K562 (cell line): ENCODE measurements at regions not wholly inside any gene's neighbourhood (a gene's known extent, or its start where the extent isn't known, plus 50 kb on each side); places are given as distances from the start of the nearest gene placed in this dataset.

Experiments
- ATAC-seq: fragments of 200-7000 bp; cut with Tn5 transposase; 3 replicates; pipeline ENCODE4 v1.9.1; 2020; ENCODE audit warnings: moderate library complexity
- BruUV-seq: library from RNA; stranded (reverse); fragments of 400-500 nt; replicated peaks from 2 replicates; lab custom pipeline; 2021; lab: Mats Ljungman, UMichigan
- CTCF ChIA-PET: fragments of 300-600 bp; formaldehyde crosslinking; extraction: SDS; loops from one replicate; lab custom pipeline; 2021; ENCODE audit warnings: low intra/inter-chr PET ratio; lab: Yijun Ruan, JAX
- POLR2A ChIA-PET: fragments of 300-600, 350-650 bp; sonication (Branson Sonifier 250); formaldehyde crosslinking; extraction: SDS; loops from one replicate; lab custom pipeline; 2021; ENCODE audit warnings: antibody characterized with exemption, inconsistent platforms; lab: Yijun Ruan, JAX
- DNase-seq, 4 experiments: peaks; one replicate each; pipeline versions ENCODE4 v3.0.0 to v3.0.0-alpha.2; 2011 to 2018; ENCODE audit warnings: low spot score in 3 of 4, mixed read lengths in 3 of 4; ENCODE audit errors: extremely low read depth in 1 of 4
- FAIRE-seq: peaks from 2 replicates; lab custom pipeline; 2011; peaks lifted over from hg19 to GRCh38; lab: Jason Lieb, UNC
- H2AFZ ChIP-seq: 2 replicates; pipeline ENCODE4 v1.6.0; 2011; ENCODE audit warnings: low read depth, low read length, control low read depth, inconsistent platforms
- H3K27ac ChIP-seq: fragments of 200-600 bp; 3 replicates; pipeline ENCODE4 v1.8.0; 2011; ENCODE audit warnings: low read depth, mild to moderate bottlenecking, control low read depth, inconsistent platforms, low read length, moderate library complexity, mixed read lengths; ENCODE audit errors: extremely low read depth
- H3K27me3 ChIP-seq, 2 experiments: fragments of 300-600 bp in 1 of 2; 2 replicates in 1 of 2; 3 replicates in 1 of 2; pipeline versions ENCODE4 v1.6.0 to v1.8.0; 2011; ENCODE audit warnings: inconsistent platforms in 2 of 2, low read length in 2 of 2, mild to moderate bottlenecking in 1 of 2, mixed read lengths in 1 of 2, moderate library complexity in 1 of 2; ENCODE audit not compliant: control insufficient read depth in 2 of 2, insufficient read depth in 2 of 2
- H3K36me3 ChIP-seq: fragments of 300-600 bp; 3 replicates; pipeline ENCODE4 v1.8.0; 2011; ENCODE audit warnings: mild to moderate bottlenecking, low read length, inconsistent platforms; ENCODE audit not compliant: control insufficient read depth, insufficient read depth
- H3K4me1 ChIP-seq, 2 experiments: fragments of 200-600 bp in 1 of 2; replicated peaks in 1 of 2; 2 replicates in 1 of 2; 3 replicates in 1 of 2; pipeline versions ENCODE4 v1.5.1 to v1.8.0; 2011; ENCODE audit warnings: inconsistent platforms in 2 of 2, low read length in 2 of 2, mild to moderate bottlenecking in 1 of 2, mixed read lengths in 1 of 2, moderate library complexity in 1 of 2; ENCODE audit not compliant: control insufficient read depth in 2 of 2, insufficient read depth in 2 of 2
- H3K4me2 ChIP-seq: 2 replicates; pipeline ENCODE4 v1.6.1; 2011; ENCODE audit warnings: low read length, control low read depth, inconsistent platforms, mixed read lengths; ENCODE audit not compliant: insufficient read depth
- H3K4me3 ChIP-seq: fragments of 200-600 bp; sonication (generic), shearing (Covaris generic); 2 replicates; pipeline ENCODE4 v1.5.1; 2016; ENCODE audit warnings: control low read depth, inconsistent platforms
- H3K79me2 ChIP-seq: fragments of 200-600 bp; 3 replicates; pipeline ENCODE4 v1.8.0; 2011; ENCODE audit warnings: low read length, inconsistent platforms; ENCODE audit not compliant: control insufficient read depth, insufficient read depth
- H3K9ac ChIP-seq, 2 experiments: 2 replicates each; pipeline versions ENCODE4 v1.6.0 to v1.6.1; 2011; ENCODE audit warnings: low read depth in 2 of 2, low read length in 2 of 2, control low read depth in 1 of 2, inconsistent platforms in 1 of 2, mild to moderate bottlenecking in 1 of 2, mixed read lengths in 1 of 2; ENCODE audit not compliant: insufficient read depth in 1 of 2
- H3K9me1 ChIP-seq: one replicate; pipeline ENCODE4 v1.6.0; 2011; ENCODE audit warnings: inconsistent platforms, mild to moderate bottlenecking, low read length, moderate library complexity; ENCODE audit not compliant: control insufficient read depth, insufficient read depth
- H3K9me3 ChIP-seq: replicated peaks from 2 replicates; pipeline ENCODE4 v1.5.1; 2011; ENCODE audit warnings: low read depth, low read length, inconsistent platforms; ENCODE audit not compliant: control insufficient read depth, insufficient read depth
- H4K20me1 ChIP-seq: replicated peaks from 2 replicates; pipeline ENCODE4 v1.6.1; 2011; ENCODE audit warnings: low read length, inconsistent platforms, mixed read lengths; ENCODE audit not compliant: control insufficient read depth, insufficient read depth
- CREB3 ChIP-seq: fragments of 450-650 bp; conservative IDR thresholded peaks from 2 replicates; pipeline ENCODE4 v1.6.1; 2016; ENCODE audit warnings: missing genetic modification characterization, low read depth, mild to moderate bottlenecking, missing compliant biosample characterization, moderate library complexity
- EWSR1 ChIP-seq: fragments of 450-650 bp; IDR thresholded peaks from 2 replicates; pipeline ENCODE4 v1.6.1; 2018; ENCODE audit warnings: borderline replicate concordance, mild to moderate bottlenecking, low read depth, moderate library complexity; ENCODE audit not compliant: partially characterized antibody
- HNRNPUL1 ChIP-seq: fragments of 200-400 bp; formaldehyde crosslinking; IDR thresholded peaks from 2 replicates; pipeline ENCODE4 v1.6.1; 2017; ENCODE audit warnings: low read length
- NFE2 ChIP-seq: IDR thresholded peaks from 2 replicates; pipeline ENCODE4 v1.6.1; 2014; ENCODE audit warnings: antibody characterized with exemption, low read depth
- RBM14 ChIP-seq: fragments of 200-400 bp; formaldehyde crosslinking; IDR thresholded peaks from 2 replicates; pipeline ENCODE4 v1.6.1; 2018; ENCODE audit warnings: low read depth, mild to moderate bottlenecking, low read length, moderate library complexity, borderline replicate concordance; ENCODE audit not compliant: insufficient read depth
- ZMIZ1 ChIP-seq, 2 experiments: fragments of 150-350 bp in 1 of 2; IDR thresholded peaks; 2 replicates each; pipeline ENCODE4 v1.6.1; 2012 to 2016; ENCODE audit warnings: low read depth in 2 of 2, low read length in 2 of 2, mild to moderate bottlenecking in 1 of 2, moderate library complexity in 1 of 2
- ZNF75A ChIP-seq: fragments of 450-650 bp; formaldehyde crosslinking; IDR thresholded peaks from 2 replicates; pipeline ENCODE4 v1.4.0; 2020; ENCODE audit warnings: mild to moderate bottlenecking
- ZSCAN29 ChIP-seq: fragments of 450-650 bp; IDR thresholded peaks from 2 replicates; pipeline ENCODE4 v1.6.1; 2017
- WGBS: fragments of 100-300 bp; shearing (Covaris generic); methylation state at CpG from one replicate; pipeline ENCODE4 v1.1.6; 2016; ENCODE audit warnings: low coverage, mixed read lengths; ENCODE audit not compliant: insufficient coverage; ENCODE audit errors: missing lambda C conversion rate; 5-methylcytosine and 5-hydroxymethylcytosine counted together
- in situ Hi-C: fragments of 300-500 bp; cut with MboI; formaldehyde crosslinking; loops from 4 replicates; pipeline ENCODE4 v1.15.0; 2018; ENCODE audit warnings: inconsistent platforms, mixed read lengths
- intact Hi-C: fragments of 100-400 bp; cut with micrococcal nuclease; formaldehyde crosslinking; loops from 2 replicates; pipeline ENCODE4 v1.14.2; 2022

GRCh38 chr3:59267021-59267420 is 217.2 kb upstream of the CFAP20DC start (continued):
- TF ChIP-seq NFE2: no peak
- no peak for TF ChIP-seq CREB3 (tag)
- TF ChIP-seq HNRNPUL1: no peak
- TF ChIP-seq ZSCAN29: no peak
- TF ChIP-seq RBM14: no peak

GRCh38 chr3:59266551-59266950 is 216.7 kb upstream of the CFAP20DC start:
- H3K79me2 ChIP-seq: no peaks in the 10 kb centered on the region
- FAIRE-seq: no peak
- no peaks in the 10 kb centered on the region for H3K9me3 ChIP-seq
- no peaks in the 10 kb centered on the region for H4K20me1 ChIP-seq
- H3K27me3 ChIP-seq: no peaks in the 10 kb centered on the region
- no peak for ATAC-seq
- intact Hi-C loops: no loop called here
- H3K27ac ChIP-seq: no peak overlapping the region
- no peak overlapping the region for H3K4me2 ChIP-seq
- no peak overlapping the region for H3K9ac ChIP-seq
- no peaks in the 10 kb centered on the region for H3K9me1 ChIP-seq
- no peak overlapping the region for H2AFZ ChIP-seq
- H3K4me1 ChIP-seq: no peaks in the 10 kb centered on the region
- H3K4me3 ChIP-seq: no peak overlapping the region
- BruUV-seq: no TSS peak
- WGBS: 0% methylated on average over 3 of the region's 3 CpGs
- H3K36me3 ChIP-seq: no peaks in the 10 kb centered on the region
- DNase-seq: no peak
- TF ChIP-seq ZMIZ1 (IDR thresholded peaks at IDR 0.05; ENCODE audit: low read depth in 2 of 2, low read length in 2 of 2): no peak
- TF ChIP-seq ZNF75A (CRISPR knock-in tag): no peak
- no peak for TF ChIP-seq EWSR1
- in situ Hi-C loops: no loop called here
- ChIA-PET POLR2A (no interaction called here), CTCF (no interaction called here)
